GM19463 (cell line): ENCODE measurements at regions not wholly inside any gene's neighbourhood (a gene's known extent, or its start where the extent isn't known, plus 50 kb on each side); places are given as distances from the start of the nearest gene placed in this dataset.

Experiments used
- ATAC-seq: cut with Tn5 transposase; IDR thresholded peaks from one replicate; pipeline ENCODE4 v1.9.1; 2021; ENCODE audit warnings: mild to moderate bottlenecking, moderate library complexity; ENCODE audit not compliant: unreplicated experiment

- no peak for ATAC-seq
Measured at GRCh38 chr13:54162069-54162468, 1133.5 kb downstream of the OLFM4 start.

- ATAC-seq, result no peak
Measured at GRCh38 chr13:54165581-54166215, 1137.1 kb downstream of the OLFM4 start.

- no peak for ATAC-seq
Measured at GRCh38 chr13:54173996-54174395, 1145.4 kb downstream of the OLFM4 start.

DNA sequence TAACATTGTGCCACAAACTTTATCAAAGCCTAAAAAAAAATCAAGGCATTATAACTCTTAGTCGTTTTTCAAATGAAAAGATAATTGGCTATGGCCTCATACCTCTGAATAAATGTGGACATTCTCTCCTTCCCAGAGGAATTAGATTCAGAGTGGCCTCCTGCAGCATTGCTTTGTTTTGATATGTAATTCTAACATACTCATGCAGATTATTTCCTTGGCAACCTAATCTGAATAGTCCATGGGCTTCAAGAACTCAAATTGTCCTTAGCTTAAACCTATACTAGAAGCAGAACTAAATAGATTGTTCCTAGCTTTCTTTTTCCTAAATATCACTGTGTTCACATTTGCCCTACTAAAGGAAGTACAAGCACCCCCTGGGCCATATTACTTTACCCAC is 1146.9 kb downstream of the OLFM4 start:
- ATAC-seq, result no peak

DNA sequence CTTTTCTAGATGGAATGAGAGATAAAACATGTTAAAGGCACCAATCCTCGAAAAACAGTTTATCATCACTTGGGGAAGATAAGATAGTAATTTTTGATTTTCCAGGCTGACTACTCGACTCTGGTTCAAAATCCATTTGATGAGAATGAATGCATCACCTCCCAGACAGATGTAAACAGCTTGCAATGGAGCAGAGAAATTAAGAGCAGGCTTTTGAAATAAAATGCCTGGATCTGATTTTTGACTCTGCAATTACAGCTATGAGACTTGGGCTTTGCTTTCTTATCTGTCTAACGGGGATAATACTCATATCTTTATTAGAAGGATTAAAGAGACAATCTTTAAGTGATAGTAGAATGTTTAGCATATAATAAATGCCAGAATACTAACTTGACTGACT is 1148.9 kb downstream of the OLFM4 start:
- no peak for ATAC-seq

GRCh38 chr13:54183166-54183565 is 1154.6 kb downstream of the OLFM4 start:
- no peak for ATAC-seq

DNA sequence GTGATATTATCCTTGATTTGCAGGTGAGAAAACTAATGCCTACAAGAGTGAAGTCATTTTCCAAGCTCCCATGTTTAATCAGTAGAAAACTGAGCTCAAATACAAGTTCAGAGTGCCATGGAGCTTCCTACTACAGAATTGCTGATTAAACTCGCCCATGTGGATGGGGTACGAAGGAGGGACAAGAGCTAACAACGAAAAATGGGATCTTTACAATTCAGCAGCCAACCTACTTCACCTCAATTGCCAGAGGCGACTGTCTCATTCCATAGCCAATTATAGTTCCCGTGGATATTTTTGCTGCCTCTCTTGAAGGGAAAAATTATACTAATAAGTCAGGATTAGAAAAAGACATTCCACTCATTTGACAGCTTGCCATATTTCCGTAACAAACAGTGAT is 1155.1 kb downstream of the OLFM4 start:
- no peak for ATAC-seq

- no peak for ATAC-seq
Measured at GRCh38 chr13:54184576-54184975, 1156.0 kb downstream of the OLFM4 start.

DNA sequence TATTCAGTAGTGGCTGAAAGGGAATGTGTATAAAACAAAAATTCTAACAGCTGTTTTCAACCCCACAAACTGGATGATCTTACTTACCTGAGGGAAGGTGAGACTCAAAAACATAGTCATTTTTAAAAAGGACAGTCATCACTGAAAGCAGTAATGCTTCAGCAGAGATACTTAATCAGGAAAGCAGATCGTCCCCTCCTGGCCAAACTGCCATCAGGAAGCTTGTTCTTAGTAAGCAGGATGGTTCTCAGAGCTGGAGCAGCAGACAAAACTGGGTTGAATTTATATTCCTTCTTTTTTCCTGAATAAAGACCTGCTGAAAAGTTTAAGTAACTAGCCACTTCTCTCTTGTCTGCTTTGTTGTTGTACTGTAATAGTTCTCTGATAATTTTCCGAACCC is 1156.5 kb downstream of the OLFM4 start:
- no peak for ATAC-seq

DNA sequence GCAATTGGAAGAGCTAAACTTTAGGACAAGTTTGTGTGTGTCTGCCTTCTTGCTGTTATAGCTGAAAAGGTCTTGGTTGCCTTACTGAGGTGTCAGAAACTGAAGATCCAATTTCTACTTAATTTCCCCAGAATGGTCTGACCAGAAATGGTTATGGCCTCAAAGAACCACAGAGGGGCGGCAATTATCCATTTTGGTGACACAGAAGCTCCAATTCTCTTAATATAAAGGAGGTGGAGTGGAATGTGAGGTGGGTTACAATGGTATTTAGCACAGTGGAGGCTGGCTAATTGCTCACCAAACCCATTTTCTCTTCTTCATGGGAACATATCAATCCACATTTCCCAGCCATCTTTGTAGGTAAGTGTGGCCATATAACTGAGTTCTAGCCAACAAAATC is 1157.2 kb downstream of the OLFM4 start:
- no peak for ATAC-seq

DNA sequence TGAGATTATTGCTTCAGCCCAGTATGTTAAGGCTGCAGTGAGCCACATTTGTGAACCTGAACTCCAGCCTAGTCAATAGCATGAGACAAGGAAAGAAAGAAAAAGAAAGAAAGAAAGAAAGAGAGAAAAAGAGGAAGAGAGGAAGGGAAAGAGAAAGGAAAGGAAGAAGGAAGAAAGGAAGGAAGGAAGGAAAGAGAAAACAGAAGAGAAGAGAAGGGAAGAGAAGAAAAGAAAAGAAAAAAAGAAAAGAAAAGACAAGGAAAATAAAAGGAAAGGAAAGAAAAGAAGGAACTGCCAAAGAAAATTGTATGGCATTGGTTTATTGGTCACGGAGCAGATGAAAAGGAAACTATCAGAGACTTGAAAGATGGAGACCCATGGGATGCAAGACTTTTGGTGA is 1158.8 kb downstream of the OLFM4 start:
- ATAC-seq, result no peak

DNA sequence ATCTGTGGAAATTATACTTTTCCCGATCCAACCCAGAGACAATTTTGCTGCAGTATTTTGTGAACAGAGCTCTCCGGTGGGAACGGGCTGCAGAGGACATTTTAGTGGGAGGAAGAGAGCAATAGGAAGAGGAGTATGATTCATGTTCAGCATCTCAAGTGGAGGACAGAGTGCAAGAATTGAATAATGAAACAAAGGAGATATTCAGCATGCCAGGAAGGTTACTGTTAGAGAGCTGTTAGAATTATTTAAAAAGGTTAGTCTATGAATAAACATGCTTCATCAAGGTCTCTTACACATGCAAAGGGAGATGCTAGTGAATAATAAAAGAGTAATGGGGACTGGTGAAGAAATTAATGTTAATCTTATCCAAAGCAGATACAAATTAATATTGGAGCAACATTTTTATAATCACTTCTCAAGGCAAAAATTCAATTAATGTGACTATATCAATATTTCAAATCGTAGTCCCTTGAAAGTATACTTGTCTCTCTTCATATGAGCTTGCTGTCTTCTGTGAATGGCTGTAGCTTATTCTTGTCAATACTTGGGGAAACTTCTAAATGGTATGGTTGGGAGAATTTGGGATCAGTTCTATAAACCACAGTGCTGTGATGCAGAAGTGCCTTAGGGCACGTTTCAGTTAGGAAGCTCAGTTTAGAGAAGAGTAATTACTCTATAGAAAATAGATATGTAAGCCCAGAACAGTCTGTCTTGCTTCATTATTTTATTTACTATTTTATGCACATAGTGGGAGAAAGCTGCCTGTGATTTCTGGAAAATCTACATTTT is 1165.8 kb downstream of the OLFM4 start:
- no peak for ATAC-seq

DNA sequence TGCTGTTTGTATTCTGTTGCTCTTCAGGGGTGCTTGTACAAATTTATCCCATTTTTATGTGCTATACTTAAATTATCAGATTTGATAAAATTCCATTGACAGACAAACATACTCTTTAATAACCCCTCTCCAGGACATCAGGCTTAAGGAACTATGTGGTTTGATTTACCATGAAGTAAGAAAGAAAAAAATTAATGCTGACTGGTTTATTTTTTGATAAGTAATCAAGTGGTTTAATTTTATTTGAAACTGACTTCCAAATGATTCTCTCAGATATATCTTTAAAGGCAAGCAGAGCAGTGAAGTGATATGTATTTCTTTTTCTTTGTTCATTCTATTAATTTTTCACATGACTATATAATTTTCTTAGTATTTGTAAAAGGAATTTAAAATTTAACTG is 1168.1 kb downstream of the OLFM4 start:
- no peak for ATAC-seq

GRCh38 chr13:54198911-54199310 is 1170.3 kb downstream of the OLFM4 start:
- no peak for ATAC-seq

DNA sequence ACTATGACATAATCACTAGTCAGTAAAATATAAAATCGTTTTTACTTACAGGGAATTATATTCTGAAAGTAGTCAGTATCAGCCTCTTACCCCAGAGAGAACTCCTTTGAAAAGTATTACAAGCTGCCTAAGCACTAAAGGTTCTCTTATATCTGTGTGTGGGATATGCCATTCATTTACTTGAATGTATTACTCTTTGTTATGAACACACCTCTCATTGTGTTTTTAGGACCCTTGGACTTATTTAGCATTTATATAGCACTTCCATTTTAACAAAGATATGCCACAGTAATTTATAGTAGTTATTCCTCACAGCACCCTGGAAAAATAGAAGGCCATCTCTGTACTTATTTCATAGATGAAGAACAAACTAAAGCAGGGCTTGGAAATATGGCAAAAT is 1178.0 kb downstream of the OLFM4 start:
- ATAC-seq, result no peak

GRCh38 chr13:54210397-54211049 is 1181.9 kb downstream of the OLFM4 start:
- ATAC-seq, result no peak

DNA sequence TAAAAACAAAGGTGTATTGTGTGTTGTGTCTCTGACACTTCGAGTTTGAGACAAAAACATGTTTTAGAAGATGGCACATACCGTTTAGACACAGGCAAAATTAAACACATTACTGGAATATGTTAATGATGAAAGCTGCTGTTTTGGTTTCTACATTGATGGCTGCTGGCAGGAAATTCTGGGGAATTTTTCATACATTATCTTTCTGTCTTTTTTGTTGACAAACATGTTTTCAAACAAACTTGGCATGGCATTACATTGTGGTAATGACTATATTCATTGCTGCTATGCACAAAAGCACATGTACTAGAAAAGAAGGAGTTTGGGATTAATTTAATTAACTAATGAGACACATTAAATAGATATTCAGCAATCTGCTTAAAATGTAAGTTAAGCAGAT is 1187.6 kb downstream of the OLFM4 start:
- no peak for ATAC-seq

DNA sequence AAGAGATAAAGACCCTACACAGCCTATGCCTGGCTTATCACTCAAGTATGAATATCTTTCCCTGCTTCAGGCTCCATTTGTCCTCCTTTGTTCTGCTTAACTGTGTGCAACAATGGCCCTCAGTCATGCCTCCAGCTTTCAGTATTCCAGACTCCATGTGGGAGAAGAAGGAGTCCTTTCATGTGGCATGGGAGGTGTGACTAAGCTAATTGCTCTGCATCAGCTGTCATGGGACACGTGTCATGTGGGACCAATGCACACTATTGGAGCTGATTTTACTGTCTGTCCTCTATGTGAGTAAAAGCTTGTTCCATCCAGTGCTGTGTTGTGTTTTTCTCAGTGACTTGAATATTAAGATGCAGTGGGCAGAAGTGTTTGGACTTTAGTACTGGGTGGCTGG is 1198.3 kb downstream of the OLFM4 start:
- no peak for ATAC-seq

DNA sequence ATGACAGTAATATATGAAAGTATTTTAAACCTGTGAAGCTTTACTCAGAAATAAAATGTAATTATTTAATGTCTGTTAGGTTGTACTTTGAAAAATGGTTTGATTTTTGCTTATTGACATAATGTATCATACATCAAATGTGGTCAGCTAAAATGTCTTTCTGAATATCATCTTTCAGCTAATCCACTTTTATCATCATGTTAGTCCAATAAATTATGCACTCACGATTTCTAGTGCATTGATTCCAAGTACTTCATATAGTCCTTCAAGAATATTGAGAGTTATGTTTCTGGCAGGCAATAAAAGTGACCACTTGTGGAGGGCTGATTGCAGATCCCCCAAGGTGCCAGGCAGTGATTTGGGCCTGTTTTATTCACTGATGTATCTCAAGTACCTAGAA is 1204.1 kb downstream of the OLFM4 start:
- no peak for ATAC-seq

- no peak for ATAC-seq
Measured at GRCh38 chr13:54234607-54235006, 1206.0 kb downstream of the OLFM4 start.

GRCh38 chr13:54241719-54242118 is 1213.1 kb downstream of the OLFM4 start:
- ATAC-seq, result no peak

DNA sequence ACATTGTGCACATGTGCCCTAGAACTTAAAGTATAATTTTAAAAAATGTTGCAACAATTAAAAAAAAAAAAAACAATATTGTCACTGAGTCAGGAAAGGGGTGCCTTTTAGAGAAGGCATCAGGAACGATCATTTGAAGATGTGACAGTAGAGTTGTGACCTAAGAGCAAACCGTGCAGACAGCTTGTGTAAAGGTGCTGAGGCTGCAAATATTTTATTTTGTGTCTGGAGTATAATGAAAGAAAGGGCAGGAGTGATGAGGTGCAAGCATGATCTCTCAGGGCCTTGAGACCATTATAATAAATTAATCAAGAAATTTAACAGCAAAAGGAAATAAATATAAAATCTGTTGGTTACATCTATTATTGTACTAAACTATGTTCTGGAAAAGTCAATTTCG is 1219.7 kb downstream of the OLFM4 start:
- ATAC-seq, result no peak
